Heart right ventricle (tissue), 16 donors: ENCODE measurements at regions not wholly inside any gene's neighbourhood (a gene's known extent, or its start where the extent isn't known, plus 50 kb on each side); places are given as distances from the start of the nearest gene placed in this dataset.
A peak's percentile ranks its signal among the peaks of the same experiment; 100 is the strongest.
"Not testable (repeated sequence)": the region's sequence is repeated elsewhere in the genome, so short reads cannot be mapped to it uniquely, and the experiment has no call there.

Experiments
- ATAC-seq, 8 donors: fragments of 200-7000 bp; cut with Tn5 transposase; one replicate each; pipeline ENCODE4 v1.9.1; 2020; ENCODE audit warnings: mild to moderate bottlenecking in 8 of 8, moderate library complexity in 8 of 8, moderate number of reproducible peaks in 1 of 8
- DNase-seq, 2 donors: peaks; one replicate each; pipeline ENCODE4 v3.0.0-alpha.2; 2020
- H3K27ac ChIP-seq, 10 donors: fragments of 200-600 bp; sonication (generic) in 2 of 10; one replicate each; pipeline versions ENCODE4 v1.5.0 to v1.8.0; 2020 to 2022; ENCODE audit warnings: mild to moderate bottlenecking in 3 of 10
- H3K27me3 ChIP-seq, 7 donors: fragments of 200-600 bp; one replicate each; pipeline ENCODE4 v1.8.0; 2021 to 2022; ENCODE audit warnings: mild to moderate bottlenecking in 2 of 7
- H3K36me3 ChIP-seq, 9 donors: fragments of 200-600 bp; sonication (generic) in 1 of 9; one replicate each; pipeline versions ENCODE4 v1.5.0 to v1.8.0; 2020 to 2022; ENCODE audit warnings: mild to moderate bottlenecking in 2 of 9
- H3K4me1 ChIP-seq, 9 donors: fragments of 200-600 bp; sonication (generic) in 1 of 9; one replicate each; pipeline versions ENCODE4 v1.5.0 to v1.8.0; 2020 to 2022; ENCODE audit warnings: mild to moderate bottlenecking in 4 of 9
- H3K4me3 ChIP-seq, 10 donors: fragments of 200-600 bp; sonication (generic) in 2 of 10; one replicate each; pipeline versions ENCODE4 v1.5.0 to v1.8.0; 2020 to 2022; ENCODE audit warnings: mild to moderate bottlenecking in 7 of 10, moderate library complexity in 2 of 10
- H3K9me3 ChIP-seq, 11 donors: fragments of 200-600 bp in 10 of 11; sonication (generic) in 2 of 11; one replicate each; pipeline versions ENCODE4 v1.5.0 to v1.8.0; 2013 to 2022; ENCODE audit warnings: mild to moderate bottlenecking in 2 of 11, control low read depth in 1 of 11, moderate library complexity in 1 of 11
- WGBS, 2 donors: extraction: QIAGEN DNeasy Blood & Tissue Kit; methylation state at CpG; one replicate each; pipeline ENCODE4 v1.1.7; 2013; ENCODE audit warnings: inconsistent platforms in 1 of 2; 5-methylcytosine and 5-hydroxymethylcytosine counted together
- intact Hi-C, 10 donors: fragments of 100-400 bp; cut with DNase I; formaldehyde crosslinking; loops; one replicate each; pipeline versions ENCODE4 v1.11.1 to v1.14.2; 2022
- TF ChIP-seq, protein P1 (sequence below), 9 donors: fragments of 200-600 bp; sonication (generic) in 2 of 9; IDR thresholded peaks; one replicate each; pipeline versions ENCODE4 v1.5.0 to v1.8.0; 2021 to 2022; ENCODE audit warnings: antibody characterized with exemption in 9 of 9, mild to moderate bottlenecking in 5 of 9, moderate library complexity in 1 of 9
- donor health status: Arrhythmogenic right ventricular cardiomyopathy.
- donor health status: ischemic (EF 13 %, LVEDD 7.1; RV severe dilation, severe dysfunction).
- donor health status: healthy with polysubstance abuse.
- donor health status: DM: no; HTN: yes; CAD: no.
- donor health status: DM: no; HTN: no; CAD: no.
- donor health status: ischemic (EF 25% LVEDD 6.9; RV normal size, moderate dysfunction).
- donor health status: ischemic (EF 25% LVEDD 5.7; RV mildly dilated, moderate dysfunction).
- donor health status: healthy.
- donor health status: DM: yes; HTN: yes; CAD: no.
- donor health status: Ischemic cardiomyopathy.
- donor health status: ischemic (EF 35%, LVEDD 5.7; RV mildly dilated, moderate dysfunction).
- donor health status: nonischemic (EF 11% LVEDD 7.7; RV severe dilation, severe dysfunction).
- donor health status: DM: yes; HTN: yes; CAD: no.
- donor health status: PGD.
- donor health status: ischemic (EF 29% LVEDD 5.4; RV normal size, mild dysfunction).
- donor health status: nonischemic (EF 23%, LVEDD 6.1; RV moderate dilation, normal function).

DNA sequence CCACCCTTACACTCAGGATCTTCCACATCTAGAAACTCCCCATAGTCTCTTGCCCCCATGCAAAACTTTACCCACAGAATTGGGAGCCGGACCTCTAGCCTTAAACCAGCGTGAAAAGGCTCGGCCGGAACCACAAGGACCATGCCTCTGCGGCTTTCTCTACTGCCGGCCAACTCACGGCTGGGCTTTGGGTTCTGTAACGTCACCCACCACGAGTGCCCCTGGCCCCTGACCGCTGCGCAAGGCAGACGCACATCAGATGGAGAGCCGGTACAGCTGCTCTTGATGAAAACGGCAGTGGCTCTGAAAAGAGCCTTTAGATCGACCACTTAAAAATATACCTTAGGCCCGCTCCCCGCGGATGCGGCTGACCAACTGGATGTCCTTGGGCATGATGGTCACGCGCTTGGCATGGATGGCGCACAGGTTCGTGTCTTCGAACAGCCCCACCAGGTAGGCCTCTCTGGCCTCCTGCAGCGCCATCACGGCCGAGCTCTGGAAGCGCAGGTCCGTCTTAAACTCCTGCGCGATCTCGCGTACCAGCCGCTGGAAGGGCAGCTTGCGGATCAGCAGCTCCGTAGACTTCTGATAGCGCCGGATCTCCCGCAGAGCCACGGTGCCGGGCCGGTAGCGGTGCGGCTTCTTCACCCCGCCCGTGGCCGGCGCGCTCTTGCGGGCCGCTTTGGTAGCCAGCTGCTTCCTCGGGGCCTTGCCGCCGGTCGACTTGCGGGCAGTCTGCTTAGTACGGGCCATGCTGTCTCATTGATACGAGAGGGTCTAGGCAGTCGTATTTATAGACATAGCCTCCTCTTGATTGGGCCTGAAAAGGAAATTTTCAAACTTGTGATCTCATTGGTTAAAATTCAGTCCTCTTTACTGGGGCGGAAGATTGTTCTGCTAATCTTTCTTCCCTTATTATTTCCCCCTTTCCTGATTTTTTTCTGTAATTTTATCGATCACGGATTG lies 66.3 kb downstream of the FAM72C start:
- Histone ChIP-seq H3K27ac (peak overlapping the region in 3 of 10 donors; percentile 2 to 57 (median 31)), H3K4me3 (peak overlapping the region in 9 of 10 donors; percentile 33 to 59 (median 55)), H3K27me3 (peaks cover 0 to 14% (median 0%) of the 10 kb centered on the region in 7 donors)
- ATAC-seq (peak; percentile 47 to 66 (median 53)), DNase-seq (peak in 1 of 2 donors; percentile 7)
- intact Hi-C loops, H3K9me3 ChIP-seq, H3K36me3 ChIP-seq, H3K4me1 ChIP-seq: not testable (repeated sequence)
- 2% methylated on average over 33 to 44 of the region's 62 CpGs for WGBS, 2 donors
- TF ChIP-seq, protein P1, sequence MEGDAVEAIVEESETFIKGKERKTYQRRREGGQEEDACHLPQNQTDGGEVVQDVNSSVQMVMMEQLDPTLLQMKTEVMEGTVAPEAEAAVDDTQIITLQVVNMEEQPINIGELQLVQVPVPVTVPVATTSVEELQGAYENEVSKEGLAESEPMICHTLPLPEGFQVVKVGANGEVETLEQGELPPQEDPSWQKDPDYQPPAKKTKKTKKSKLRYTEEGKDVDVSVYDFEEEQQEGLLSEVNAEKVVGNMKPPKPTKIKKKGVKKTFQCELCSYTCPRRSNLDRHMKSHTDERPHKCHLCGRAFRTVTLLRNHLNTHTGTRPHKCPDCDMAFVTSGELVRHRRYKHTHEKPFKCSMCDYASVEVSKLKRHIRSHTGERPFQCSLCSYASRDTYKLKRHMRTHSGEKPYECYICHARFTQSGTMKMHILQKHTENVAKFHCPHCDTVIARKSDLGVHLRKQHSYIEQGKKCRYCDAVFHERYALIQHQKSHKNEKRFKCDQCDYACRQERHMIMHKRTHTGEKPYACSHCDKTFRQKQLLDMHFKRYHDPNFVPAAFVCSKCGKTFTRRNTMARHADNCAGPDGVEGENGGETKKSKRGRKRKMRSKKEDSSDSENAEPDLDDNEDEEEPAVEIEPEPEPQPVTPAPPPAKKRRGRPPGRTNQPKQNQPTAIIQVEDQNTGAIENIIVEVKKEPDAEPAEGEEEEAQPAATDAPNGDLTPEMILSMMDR (IDR thresholded peaks at IDR 0.05): peak in 3 of 9 donors; percentile 11 to 29 (median 21)

- H3K27ac ChIP-seq: peak overlapping the region in 3 of 10 donors; percentile 53 to 69 (median 68)
- H3K4me1 ChIP-seq, H3K36me3 ChIP-seq, intact Hi-C loops, DNase-seq, H3K9me3 ChIP-seq: not testable (repeated sequence)
- H3K4me3 ChIP-seq: peak overlapping the region in 9 of 10 donors; percentile 30 to 69 (median 54)
- ATAC-seq: peak; percentile 93 to 98 (median 98)
- peaks cover 0 to 14% (median 0%) of the 10 kb centered on the region in 7 donors for H3K27me3 ChIP-seq
- WGBS, 2 donors: 1 to 2% methylated on average over 7 of the region's 12 CpGs
Measured at GRCh38 chr1:143904622-143904979, 67.2 kb downstream of the FAM72C start.

GRCh38 chr1:143903899-143904621 lies 67.7 kb downstream of the FAM72C start:
- WGBS, 2 donors: 2 to 10% methylated on average over 26 to 40 of the region's 48 CpGs
- DNase-seq (peak; percentile 15 to 19), ATAC-seq (peak; percentile 24 to 82 (median 57))
- H3K9me3 ChIP-seq, intact Hi-C loops, H3K4me1 ChIP-seq, H3K36me3 ChIP-seq: not testable (repeated sequence)
- peaks cover 0 to 14% (median 0%) of the 10 kb centered on the region in 7 donors for H3K27me3 ChIP-seq
- H3K27ac ChIP-seq: peak overlapping the region in 3 of 10 donors; percentile 53 to 69 (median 68)
- peak overlapping the region in 9 of 10 donors; percentile 30 to 69 (median 54) for H3K4me3 ChIP-seq

DNA sequence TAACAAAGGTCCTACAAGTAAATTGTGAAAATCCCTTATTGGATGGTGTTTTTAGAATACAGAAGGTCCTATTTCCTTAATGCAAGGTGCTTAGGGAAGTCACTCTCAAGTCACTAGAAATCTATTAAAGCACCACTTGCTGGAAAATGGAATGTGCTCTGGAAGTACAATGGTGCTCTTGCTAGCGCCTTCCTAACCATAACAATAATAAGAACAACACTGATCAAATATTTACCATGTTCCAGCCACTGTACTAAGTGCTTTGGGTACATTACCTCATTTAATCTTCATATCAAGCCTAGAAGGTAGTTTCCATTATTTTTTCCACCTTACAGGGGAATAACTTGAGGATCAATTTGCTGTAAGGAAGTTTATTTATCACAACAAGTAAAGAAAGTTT lies 75.4 kb downstream of the FAM72C start:
- H3K4me3 ChIP-seq, DNase-seq, H3K36me3 ChIP-seq, H3K27ac ChIP-seq, H3K4me1 ChIP-seq, H3K27me3 ChIP-seq, H3K9me3 ChIP-seq, ATAC-seq, intact Hi-C loops: not testable (repeated sequence)
- no CpG with 5 or more reads among the region's 1 CpG for WGBS, 2 donors

DNA sequence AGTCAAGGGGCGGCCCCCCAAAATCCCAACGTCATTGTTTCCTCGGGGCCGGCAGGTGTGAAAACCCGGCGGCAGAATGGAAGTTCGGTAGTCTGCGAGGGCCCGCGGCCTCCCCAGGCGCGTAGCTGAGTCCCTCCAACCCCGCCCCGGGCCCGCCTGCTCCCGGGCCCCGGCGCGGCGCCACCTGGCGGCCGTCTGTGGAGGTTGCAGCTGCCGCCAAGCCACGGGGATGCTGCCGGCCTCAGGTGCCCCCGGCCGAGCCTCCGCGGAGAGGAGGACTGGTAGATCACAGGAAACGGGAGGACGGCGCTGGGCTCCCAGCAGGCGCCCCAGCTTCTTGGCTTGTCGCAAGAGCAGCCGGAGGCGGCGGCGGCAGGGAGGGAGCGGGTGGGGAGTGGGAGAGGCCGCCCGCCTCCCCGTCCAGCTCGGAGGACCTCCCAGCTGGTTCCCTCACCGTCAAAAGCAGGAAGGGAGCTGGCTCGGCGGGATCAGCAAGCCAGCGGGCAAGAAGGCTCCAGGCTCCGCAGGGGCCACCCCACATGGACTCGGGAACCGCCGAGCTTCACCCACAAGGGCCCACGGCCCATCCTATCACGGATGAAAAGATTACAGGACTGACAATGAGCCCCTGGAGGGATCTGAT lies 86.7 kb downstream of the FAM72C start:
- ATAC-seq (peak; percentile 88 to 97 (median 94)), DNase-seq (peak; percentile 50 to 59)
- WGBS, 2 donors: 3 to 4% methylated on average over 12 to 21 of the region's 53 CpGs
- H3K9me3 ChIP-seq, H3K36me3 ChIP-seq, intact Hi-C loops, H3K27me3 ChIP-seq, H3K4me1 ChIP-seq, H3K27ac ChIP-seq: not testable (repeated sequence)
- TF ChIP-seq, protein P1 (IDR thresholded peaks at IDR 0.05): peak in 7 of 9 donors; percentile 23 to 53 (median 41)
- H3K4me3 ChIP-seq: peak overlapping the region in 7 of 10 donors; percentile 17 to 49 (median 39)
